Medulla oblongata (tissue), 1 donor: ENCODE measurements at regions not wholly inside any gene's neighbourhood (a gene's known extent, or its start where the extent isn't known, plus 50 kb on each side); places are given as distances from the start of the nearest gene placed in this dataset.

Experiments used
- DNase-seq: peaks from one replicate; pipeline ENCODE4 v3.0.0-alpha.2; 2015; ENCODE audit errors: extremely low spot score

- no peak for DNase-seq
Measured at GRCh38 chr10:130557181-130557845, 421.1 kb downstream of the GLRX3 start.

GRCh38 chr10:130558746-130559546 lies 422.8 kb downstream of the GLRX3 start:
- DNase-seq, result no peak

GRCh38 chr10:130559547-130559880 lies 423.3 kb downstream of the GLRX3 start:
- DNase-seq, result no peak

GRCh38 chr10:130560116-130560515 lies 423.9 kb downstream of the GLRX3 start:
- DNase-seq, result no peak

DNA sequence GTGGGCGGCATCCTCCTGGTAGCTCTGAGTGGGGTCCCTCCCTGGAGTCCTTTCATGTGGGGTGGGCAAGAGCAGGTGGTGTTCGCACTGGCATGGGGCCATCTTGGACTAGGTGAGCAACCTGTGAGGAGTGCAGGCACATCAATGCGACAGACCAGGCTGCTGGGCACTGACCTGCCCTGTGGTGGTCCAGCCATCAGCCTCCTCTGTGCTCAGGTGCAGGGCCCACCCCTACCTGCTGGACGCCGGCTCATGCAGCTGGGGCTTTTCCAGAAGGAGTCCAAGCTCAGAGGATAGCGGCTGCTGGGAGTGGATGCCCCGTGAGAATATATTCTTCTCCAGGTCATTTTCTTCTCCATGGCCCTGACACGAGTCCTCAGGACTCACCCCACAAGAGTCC lies 424.4 kb downstream of the GLRX3 start:
- no peak for DNase-seq

DNA sequence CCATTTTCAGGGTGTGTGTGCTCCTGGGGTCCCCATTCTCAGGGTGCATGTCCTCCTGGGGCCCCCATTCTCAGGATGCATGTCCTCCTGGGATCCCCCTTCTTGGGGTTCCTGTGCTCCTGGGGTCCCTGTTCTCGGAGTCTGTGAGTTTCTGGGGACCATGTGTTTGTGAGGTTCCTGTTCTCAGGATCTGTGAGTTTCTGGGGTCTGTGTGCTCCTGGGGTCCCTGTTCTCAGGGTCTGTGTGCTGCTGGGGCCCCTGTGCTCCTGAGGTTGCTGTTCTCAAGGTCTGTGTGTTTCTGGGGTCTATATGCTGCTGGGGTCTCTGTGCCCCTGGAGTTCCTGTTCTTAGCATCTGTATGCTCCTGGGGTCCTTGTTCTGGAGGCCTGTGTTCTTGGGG lies 425.5 kb downstream of the GLRX3 start:
- no peak for DNase-seq

GRCh38 chr10:130567011-130567410 lies 430.8 kb downstream of the GLRX3 start:
- DNase-seq, result no peak

DNA sequence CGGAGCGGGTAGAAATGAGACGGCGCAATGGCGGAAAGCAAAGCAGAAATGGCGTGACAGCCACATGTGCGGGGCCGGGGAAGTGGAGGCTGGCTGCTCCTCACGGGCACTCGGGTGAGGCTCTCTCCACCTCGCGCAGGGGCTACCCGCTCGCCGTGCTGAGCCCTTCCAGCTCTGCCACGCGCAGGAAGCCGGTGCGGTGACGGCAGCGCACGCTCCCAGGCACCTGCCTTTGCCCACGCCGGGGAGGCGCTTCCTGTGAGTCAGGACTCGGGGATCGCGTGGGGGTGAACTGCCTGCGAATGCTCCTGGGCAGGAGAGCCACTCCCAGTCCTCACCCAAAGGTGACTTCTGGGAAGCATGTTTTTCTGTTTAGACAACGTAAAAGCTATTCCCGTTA lies 431.2 kb downstream of the GLRX3 start:
- DNase-seq, result no peak

- no peak for DNase-seq
Measured at GRCh38 chr10:130568246-130568645, 432.1 kb downstream of the GLRX3 start.

DNA sequence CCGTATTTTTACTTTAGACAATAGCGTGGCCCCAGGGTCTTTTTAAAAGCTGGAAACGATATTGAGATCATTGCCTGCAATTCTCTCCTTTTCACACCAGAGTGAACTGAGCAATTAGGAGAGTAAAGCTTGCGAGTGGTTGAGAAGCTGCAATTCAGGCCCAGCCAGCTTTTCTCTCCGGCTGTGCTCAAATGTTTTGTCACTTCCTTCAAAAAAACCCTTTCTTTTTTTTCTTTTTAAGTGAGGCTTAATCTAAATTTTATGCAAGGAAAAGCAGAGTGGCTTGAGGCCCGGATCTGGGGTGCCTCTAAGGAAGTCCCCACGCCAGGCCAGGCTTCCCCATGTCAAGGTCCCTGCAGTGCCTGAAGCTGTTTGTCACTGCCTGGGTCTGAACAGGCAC lies 433.9 kb downstream of the GLRX3 start:
- DNase-seq, result no peak

DNA sequence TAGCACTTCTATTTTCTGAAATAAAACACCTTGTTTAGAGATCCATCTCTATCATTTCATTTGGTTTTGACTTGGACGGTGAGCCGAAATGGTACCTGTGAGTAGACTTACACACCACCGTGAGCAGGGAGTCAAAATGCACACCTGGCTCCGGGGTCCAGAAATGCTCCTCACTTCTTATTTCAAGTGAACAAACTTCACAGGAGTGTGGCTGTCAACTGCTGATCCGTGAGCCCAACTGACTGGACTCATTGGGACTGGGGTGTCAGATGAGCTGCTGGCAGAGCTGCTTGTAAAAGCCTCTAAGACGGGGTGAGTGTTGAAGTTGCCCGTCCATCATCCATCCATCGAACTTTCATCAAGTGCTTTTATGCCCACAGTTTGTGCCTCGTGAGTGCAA lies 435.5 kb downstream of the GLRX3 start:
- DNase-seq, result no peak

DNA sequence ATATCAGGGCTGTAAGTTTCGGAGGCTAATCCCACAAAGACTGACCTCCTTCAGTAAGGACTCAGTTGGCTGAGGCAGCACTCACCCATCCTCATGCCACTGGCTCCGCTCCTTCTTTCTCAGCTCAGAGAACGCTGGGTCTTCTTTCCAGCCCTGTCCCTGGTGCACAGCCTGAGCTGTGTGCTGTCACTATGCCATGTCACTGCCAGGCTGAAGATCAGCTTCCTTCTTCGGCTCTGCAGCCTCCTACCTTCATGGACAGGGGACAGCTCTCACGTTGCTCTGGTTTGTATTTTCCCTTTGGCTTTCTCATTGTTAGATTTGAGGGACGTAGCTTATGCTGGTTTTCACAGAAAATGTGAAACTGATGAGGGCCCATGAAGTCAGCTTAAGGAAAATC lies 437.3 kb downstream of the GLRX3 start:
- DNase-seq, result no peak

GRCh38 chr10:130575756-130576285 lies 439.6 kb downstream of the GLRX3 start:
- no peak for DNase-seq

DNA sequence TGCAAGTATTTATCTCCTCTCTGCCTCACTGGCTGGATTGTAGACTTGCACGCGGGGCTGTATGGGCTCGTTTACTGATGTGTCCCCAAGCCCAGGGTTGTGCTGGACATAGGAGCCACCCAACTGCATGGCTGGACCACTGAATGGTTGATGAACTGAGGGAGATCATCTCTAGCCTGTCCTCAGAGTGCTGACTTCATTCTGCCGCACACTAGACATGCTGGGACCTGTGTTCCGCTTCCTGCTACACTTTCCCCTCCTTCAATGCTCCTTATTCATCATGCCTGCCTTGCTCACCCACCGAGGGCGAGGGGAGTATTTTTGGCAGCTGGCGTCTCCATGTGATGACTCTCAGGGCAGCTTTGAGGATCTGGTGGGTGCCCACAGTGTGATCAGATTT lies 440.2 kb downstream of the GLRX3 start:
- DNase-seq, result no peak

DNA sequence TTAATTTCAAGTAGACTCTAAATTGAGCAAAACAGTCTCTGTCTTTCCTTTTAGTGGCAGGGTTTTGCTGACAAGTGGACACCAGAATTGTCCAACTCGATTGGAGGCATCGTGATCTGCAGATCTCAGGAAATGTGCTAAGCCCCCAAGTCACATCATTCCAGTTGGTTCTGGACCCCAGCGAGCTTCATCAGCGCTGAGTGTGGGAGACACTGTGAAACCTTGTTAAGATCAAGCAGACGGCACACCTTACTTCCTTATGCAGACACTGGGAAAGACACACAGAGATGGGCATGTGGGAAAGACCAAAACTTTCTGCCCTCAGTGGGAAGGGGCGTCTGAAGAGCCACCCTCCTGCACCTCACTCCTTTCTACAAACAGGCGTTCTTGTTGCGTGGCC lies 440.8 kb downstream of the GLRX3 start:
- no peak for DNase-seq

- no peak for DNase-seq
Measured at GRCh38 chr10:130578532-130579289, 442.5 kb downstream of the GLRX3 start.

- no peak for DNase-seq
Measured at GRCh38 chr10:130579913-130580312, 443.7 kb downstream of the GLRX3 start.

GRCh38 chr10:130580975-130581374 lies 444.8 kb downstream of the GLRX3 start:
- DNase-seq, result no peak

- no peak for DNase-seq
Measured at GRCh38 chr10:130587718-130588117, 451.5 kb downstream of the GLRX3 start.

DNA sequence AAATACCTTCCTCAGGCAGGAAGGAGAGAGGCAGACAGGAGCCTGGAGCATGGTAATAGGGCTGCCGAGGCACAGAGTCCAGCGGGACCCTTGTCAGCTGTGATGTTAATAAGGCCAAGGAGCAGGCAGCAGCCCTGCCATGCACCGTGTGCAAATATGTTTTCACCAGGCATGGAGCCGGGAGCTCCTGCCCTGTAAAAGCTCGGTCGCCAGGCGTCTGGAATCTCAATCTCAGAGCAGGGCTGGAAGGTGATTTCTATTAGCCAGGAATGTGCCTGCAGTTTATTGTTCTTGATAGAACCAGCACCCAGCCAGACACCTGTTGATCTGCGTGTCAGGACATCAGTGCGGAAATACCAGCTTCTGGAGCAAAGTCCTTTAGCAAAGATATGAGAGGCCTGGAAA lies 469.8 kb downstream of the GLRX3 start:
- no peak for DNase-seq

- DNase-seq, result no peak
Measured at GRCh38 chr10:130607366-130607765, 471.2 kb downstream of the GLRX3 start.

- no peak for DNase-seq
Measured at GRCh38 chr10:130611239-130611638, 475.0 kb downstream of the GLRX3 start.

DNA sequence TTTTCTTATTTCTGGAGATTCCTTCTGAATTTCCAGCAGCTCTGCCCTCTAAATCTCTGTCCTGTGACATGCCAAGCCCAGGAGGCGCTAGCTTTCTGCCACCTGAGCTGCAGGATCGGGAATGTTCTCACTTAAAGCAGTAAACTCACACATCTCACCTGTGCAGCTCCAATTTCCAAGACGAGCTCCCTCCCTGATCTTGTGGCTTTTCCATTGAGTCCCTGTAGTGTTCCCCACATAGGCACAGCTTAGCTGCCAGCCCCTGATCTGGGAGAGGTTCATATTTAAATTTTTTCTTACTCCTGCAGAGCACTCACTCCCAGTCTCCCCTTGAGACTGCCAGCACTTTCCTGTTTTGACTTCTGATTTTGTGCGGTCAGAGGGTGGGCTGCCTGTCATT lies 479.3 kb downstream of the GLRX3 start:
- no peak for DNase-seq
